Rectal smooth muscle tissue (tissue), 1 donor: ENCODE measurements at regions not wholly inside any gene's neighbourhood (a gene's known extent, or its start where the extent isn't known, plus 50 kb on each side); places are given as distances from the start of the nearest gene placed in this dataset.

Experiments used
- H3K27ac ChIP-seq: one replicate; pipeline ENCODE4 v1.7.0; 2013; ENCODE audit warnings: low read depth, low read length, inconsistent platforms
- H3K27me3 ChIP-seq: one replicate; pipeline ENCODE4 v1.7.0; 2013; ENCODE audit warnings: low read length; ENCODE audit not compliant: control insufficient read depth, insufficient read depth
- H3K36me3 ChIP-seq: one replicate; pipeline ENCODE4 v1.7.0; 2013; ENCODE audit warnings: low read length; ENCODE audit not compliant: control insufficient read depth, insufficient read depth
- H3K4me1 ChIP-seq: one replicate; pipeline ENCODE4 v1.7.0; 2013; ENCODE audit warnings: low read length; ENCODE audit not compliant: control insufficient read depth, insufficient read depth
- H3K4me3 ChIP-seq: one replicate; pipeline ENCODE4 v1.7.0; 2013; ENCODE audit warnings: low read length
- H3K9ac ChIP-seq: one replicate; pipeline ENCODE4 v1.7.0; 2013; ENCODE audit warnings: low read length

DNA sequence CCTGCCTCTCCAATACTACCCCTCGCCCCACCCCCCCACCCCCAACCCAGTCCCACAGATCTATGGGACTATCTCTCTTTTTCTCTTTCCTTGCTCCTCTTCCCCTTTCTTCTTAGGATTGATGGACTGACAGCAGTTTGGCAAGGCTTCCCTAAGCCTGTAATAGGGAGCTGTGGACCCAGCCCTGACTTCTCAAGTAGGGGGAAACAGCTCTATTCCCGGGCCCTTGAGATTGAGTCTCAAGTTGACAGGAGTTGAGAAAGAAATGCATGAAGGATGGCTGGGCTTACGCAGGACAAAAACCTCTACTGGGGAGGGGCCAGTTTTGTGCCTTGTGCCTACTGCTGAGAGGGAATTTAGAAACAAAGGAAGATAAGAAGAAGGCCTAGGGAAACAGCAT, 60.4 kb downstream of the SMUG1 start:
- Histone ChIP-seq H3K4me1 (no peaks in the 10 kb centered on the region), H3K27me3 (peaks cover 5% of the 10 kb centered on the region)

DNA sequence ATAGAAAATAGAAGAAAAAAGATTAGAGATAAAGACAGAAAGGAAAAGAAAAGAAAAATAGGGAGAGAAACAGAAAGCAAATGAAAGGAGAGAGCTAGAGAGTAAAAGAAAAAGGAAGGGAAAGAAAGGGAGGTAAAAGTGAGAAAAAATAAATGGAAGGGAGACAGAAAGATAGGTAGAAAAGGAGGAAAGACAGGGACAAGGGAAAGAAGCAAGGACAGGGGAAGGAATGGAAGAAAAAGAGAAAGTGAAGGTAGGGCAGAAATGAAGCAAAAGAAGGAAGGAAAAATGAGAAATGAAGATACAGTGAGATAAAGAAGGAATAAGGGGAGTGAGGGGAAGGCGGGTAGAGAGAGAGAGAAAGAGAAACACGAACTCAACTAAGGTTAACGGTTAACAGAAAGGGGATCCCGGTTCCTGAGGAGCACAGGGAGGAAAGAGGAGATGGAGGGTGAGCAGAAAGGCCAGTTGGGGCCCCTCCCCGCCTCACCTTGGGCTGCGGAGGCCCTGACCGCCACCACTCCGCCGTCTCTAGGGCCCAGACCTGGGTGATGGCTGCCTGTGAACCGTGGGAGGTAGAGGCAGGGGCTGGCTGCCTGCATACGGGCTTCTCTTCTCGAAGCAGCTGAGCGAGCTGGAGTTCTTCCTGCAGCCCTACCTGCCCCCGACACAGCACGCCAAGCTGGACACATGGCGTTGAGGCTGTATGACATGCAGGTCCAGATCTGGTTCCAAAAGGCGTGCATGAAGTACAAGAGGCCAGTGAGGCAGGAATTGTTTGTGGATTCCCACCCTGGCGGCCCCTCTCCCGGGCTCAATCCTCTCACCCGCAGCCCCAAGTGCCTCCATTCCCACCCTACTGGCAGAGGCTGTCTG, 59.5 kb downstream of the SMUG1 start:
- Histone ChIP-seq H3K27me3 (peaks cover 5% of the 10 kb centered on the region), H3K4me1 (no peaks in the 10 kb centered on the region), H3K9ac (no peak overlapping the region), H3K36me3 (no peaks in the 10 kb centered on the region), H3K4me3 (no peak overlapping the region), H3K27ac (no peak overlapping the region)

More for the DNA sequence above, 60.4 kb downstream of the SMUG1 start:
- Histone ChIP-seq H3K4me3 (no peak overlapping the region), H3K36me3 (no peaks in the 10 kb centered on the region), H3K27ac (no peak overlapping the region), H3K9ac (no peak overlapping the region)
